Stimulated activated CD4-positive, alpha-beta T cell treated with anti-CD3 and anti-CD28 coated beads, Interleukin-1b, Interleukin-23, amount 100 ng/mL, for 4 hours (primary cell): ENCODE measurements at regions not wholly inside any gene's neighbourhood (a gene's known extent, or its start where the extent isn't known, plus 50 kb on each side); places are given as distances from the start of the nearest gene placed in this dataset.

ENCODE experiments used
- DNase-seq, 2 donors: peaks; one replicate each; pipeline ENCODE4 v3.0.0-alpha.2; 2020; ENCODE audit warnings: low read depth in 2 of 2

DNA sequence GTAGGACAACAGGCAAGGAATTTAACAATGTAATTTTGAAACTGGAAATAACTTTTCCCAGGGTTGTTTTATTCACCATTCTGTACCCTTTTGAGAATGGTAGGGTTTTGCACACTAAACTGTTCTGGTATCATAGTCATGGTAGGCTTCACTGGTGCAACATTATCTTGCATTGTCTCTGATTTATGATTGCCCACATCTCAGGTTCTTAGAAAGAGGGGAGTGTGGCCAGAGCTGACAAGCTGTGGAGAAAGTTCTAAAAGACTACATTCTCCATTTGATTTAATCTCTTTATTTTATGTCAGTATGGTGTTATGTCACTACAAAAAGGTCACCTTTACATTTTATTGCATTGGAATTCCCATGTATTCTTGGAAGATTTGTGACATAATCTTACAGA, 447.3 kb downstream of the GRIA2 start:
- DNase-seq: no peak

DNA sequence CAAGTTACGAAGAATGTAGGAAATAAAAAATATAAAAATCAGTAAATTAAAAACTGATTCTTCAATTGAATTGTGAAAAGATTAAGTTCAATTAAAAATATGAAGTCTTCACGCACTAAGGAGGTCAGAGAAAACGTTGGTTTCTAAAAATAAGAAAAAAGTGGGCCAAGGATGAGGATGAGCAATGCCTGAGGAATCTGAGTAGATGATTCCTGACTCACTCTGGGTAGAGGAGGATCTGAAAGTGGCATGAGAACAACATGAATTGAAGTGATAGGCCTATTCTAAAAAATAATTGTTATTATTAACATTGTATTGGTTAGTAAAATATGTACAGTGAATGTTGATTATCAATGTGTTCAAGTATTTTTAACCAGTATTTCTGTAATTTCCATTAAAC, 444.2 kb downstream of the GRIA2 start:
- no peak for DNase-seq

DNA sequence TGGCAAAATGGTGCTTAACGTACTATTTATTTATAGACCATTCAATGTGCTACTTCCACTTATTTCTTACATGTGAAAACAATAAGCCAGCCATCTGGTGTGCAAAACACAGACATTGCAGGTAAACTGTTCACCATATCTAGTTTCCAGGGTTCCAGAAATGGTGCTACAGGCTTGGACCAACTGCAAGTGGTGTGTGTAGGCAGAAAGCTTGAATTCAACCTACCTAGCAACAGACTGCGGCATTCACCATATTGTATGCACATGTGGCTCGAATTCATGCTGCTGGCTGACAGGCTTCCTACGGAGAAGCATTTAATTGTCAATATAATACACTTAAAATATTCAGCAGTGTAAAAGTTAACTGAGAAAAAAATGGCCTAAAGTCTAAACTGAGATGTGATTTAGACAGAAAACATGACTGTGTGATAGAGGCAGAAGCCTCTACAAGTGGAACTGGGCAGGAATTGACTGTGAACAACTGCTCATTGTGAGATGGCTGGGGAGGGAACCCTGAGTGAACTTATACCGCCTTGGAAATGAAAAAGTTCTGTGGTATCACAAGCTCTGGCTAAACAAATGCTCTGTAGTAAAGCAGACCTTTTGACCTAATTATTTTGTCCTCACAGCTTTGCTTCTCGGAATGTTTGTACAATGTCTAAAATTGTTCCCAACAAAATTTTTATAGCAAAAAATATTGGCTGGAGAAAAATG, 434.7 kb downstream of the GRIA2 start:
- no peak for DNase-seq

DNA sequence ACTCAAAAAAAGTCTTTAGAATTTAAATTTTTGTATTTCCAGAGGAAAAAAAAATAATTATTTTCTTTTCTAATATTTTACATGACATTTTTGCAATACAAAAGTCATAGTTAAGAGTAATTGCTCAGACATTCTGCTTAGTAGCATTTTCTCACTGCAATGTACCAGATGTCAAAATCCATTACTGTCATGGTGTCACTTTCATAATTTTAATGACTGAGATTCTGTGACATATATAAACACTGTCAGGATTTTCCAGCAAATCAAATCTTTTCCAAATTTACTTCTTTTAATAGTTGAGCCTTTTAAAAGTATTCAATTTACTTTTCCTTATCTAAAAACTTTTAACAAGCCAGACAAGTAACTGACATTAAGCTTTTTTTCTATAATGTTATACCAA, 422.7 kb downstream of the GRIA2 start:
- no peak for DNase-seq

DNA sequence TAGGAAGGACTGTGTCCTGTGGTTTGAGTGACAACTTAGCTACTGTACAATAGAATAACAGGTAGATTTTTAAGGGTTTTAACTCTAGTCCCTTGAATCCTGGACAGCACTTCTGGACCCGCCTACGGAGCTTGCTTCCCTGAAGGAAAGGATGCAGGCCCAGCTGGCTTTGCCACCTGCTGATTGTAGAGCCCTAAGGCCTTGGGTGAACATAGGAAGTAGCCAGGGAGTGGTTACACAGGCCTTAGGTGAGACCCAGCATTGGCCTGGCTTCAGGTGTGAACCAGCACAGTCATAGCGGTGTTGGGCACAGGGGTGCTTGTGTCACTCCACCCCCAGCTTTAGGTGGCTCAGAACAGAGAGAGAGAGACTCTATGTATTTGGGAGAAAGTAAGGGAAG, 413.5 kb downstream of the GRIA2 start:
- no peak for DNase-seq

DNA sequence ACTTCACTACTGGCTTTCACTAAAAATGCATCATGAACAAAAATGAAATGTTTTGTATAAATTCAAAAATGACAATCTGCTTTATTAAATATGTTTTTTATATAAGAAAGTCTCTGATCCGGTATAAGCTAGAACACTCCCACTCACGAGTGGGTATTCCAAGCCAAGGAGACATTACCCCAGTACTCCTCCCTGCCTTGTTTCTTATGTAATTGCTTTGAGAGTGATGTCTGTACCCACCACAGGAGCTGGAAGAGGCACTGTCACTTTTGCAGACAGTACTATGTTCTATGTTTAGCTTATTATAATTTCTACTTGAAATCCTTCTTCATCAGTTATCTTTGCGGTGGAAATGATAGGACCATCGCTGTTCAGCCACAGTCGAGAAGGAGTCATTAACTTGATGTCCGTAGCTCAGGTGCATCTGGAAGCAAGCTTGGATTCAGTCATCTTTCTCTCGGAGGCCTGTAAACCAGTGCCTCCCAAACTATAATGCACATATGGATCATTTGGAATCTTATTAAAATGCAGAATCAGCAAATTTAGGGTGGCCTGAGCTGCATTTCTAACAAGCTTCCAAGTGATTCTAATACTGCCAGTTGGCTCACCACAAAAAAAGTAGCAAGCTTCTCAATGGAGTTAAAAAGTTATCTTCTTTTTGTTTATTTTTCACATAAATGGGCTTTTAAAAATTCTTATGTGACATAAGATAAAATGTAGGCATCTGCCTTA, 396.4 kb downstream of the GRIA2 start:
- no peak for DNase-seq

DNA sequence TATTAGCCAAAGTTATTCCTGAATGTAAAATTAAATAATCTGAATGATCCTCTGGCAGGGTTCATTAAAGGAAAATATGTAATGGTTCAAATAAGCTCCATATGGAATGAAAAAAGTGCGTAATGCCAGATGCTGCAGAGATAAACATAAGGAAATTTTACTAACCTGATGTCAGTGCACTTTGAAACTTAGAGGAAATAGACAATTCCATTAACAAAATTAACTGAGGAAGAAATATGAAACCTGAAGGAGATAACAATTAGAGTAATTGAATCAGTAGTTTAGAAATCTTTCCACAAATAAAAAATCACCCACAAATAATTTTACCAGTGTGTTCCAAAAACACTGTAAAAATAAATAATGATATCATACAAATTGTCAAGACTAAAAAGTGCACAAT, 387.5 kb downstream of the GRIA2 start:
- no peak for DNase-seq

DNA sequence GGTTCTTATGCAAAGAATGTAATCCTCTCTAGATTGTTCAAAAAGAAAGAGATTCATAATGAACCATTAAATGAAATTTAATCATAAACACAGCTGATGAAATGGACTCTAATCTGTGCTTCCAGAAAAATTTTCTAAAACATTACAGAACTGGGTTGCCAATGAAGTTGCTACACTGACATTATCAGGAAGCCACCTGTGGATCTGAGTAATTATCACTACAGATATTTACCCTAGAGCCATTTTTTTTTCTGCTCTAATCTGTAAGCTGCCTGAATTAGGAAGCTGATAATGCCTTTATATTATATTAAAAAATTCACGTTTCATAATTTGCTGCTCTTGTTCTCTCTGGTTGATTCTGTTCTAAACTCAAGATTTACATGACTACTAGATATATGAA, 380.1 kb downstream of the GRIA2 start:
- DNase-seq: no peak

DNA sequence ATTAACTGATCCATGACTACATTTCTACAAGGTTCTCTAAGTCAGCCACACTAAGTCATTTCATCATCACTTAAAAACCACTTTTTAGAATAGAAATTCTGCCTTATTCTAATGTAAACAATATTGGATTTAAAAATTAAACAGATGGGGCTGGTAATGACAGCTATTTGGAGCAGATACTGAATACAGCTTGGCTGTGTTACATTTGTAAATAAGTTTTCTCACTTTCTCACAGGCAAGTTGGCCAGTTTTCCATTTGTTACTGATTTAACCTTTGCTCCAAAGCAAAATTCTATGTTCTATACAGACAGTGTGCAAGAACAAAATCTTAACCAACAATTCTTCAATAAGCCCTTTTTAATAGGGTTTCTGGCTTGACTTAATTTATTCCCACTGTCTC, 370.7 kb downstream of the GRIA2 start:
- DNase-seq: no peak

DNA sequence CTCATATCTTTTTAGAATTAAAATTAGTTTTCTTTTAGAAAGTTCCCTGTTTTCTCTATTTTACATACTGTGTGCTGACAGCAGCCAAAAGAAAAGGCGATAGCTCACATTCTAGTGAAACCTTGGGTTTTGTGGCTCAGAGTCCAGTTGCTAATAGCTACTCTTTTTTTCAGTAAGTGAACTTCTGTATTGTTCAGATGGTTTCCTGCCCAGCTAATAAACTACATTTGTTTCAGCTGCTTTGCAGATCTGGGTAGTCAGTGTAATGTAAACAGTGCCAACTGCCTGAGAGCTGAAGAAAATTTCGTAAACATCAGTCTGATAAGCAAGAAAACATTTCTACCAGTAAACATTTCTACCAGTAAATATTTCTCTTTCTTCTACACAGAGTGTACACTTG, 370.2 kb downstream of the GRIA2 start:
- no peak for DNase-seq

DNA sequence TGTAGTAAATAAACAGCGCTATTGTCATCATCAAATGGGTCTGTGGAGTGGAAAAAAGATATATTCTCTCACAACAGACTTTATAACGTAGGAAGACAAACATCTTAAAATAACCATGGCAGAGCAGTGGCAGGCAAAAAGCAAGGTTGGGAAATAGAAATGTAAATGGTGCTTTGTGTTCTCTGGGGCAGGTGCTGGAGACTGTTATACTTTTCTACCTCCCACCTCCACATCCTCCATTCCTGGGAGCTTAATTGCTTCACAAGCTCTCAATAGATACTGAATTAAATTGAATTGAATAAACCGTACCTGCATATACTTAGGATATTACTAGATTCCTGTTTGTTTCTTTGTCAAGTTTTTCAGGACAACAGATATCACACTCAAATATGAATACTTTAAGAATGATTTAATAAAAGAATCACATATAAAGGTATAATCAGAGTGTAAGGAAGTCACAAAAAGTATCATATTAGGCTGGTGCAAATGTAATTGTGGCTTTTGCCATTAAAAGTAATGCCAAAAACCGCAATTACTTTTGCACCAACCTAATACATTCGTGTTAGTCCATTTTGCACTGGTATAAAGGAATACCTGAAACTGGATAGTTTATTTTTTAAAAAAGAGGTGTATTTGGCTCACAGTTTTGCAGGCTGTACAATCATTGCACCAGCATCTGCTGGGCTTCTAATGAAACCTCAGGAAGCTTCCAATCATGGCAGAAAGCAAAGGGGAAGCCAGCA, 367.3 kb downstream of the GRIA2 start:
- no peak for DNase-seq

DNA sequence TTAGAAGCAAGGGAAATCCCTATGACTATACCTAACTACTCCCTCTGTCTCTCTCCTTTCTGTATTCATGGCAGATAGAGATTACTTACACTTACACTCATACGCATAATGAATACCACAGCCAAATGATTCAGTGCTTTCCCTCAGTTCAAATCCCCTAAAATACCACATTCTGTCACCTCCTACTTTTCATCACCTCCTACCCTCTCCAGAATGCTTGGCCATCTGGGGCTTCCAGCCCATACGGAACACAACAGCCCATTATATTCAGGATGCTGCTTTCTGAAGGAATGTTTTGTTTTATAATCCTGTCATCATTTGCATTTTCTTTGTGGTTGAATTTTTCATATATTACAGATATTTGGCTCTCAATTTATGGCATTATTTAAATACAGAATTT, 361.6 kb downstream of the GRIA2 start:
- no peak for DNase-seq

DNA sequence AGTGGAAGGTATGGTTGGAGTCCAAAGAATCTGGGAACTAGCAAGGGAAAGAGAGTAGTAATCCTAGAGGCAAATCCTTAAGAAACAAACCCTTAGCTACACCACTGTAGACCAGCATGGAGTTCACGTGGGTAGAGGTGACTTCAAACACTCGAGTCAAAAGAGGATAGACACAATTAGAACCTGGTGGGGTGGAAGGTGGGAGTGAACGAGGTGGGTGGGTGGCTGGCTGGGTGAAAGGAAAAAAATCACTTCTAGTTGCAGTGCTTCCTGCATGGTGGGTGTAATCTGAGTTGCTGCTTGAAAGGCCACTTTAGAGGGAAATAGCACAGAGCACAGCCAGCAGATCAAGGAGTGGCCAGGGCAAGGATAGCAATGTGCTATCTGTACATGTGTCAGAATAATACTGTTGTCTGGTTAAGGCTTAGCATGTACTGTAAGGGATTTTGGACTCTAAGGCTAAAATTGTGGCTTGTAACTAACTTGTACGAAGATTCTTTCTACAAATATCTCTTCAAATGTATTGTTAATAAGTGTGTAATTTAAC, 356.2 kb downstream of the GRIA2 start:
- no peak for DNase-seq

DNA sequence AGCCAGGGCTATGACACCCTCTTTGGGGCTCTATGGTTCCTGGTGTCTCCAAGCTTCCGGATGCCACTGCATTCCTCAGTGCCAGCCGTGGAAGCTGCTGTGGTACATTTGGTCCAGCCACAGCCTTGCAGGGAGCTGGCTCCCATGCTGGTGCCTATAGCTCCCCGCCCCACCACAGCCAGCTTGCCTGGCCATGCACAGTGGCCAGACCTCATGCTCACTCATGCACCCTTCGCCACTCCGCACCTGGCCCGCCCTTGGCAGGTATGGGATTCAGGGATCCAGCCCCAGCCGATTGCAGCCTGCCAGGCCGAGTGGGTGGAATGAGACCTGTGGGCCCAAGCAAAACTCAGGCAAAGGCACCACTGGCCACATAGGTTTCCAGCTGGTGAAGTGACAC, 354.8 kb downstream of the GRIA2 start:
- no peak for DNase-seq

DNA sequence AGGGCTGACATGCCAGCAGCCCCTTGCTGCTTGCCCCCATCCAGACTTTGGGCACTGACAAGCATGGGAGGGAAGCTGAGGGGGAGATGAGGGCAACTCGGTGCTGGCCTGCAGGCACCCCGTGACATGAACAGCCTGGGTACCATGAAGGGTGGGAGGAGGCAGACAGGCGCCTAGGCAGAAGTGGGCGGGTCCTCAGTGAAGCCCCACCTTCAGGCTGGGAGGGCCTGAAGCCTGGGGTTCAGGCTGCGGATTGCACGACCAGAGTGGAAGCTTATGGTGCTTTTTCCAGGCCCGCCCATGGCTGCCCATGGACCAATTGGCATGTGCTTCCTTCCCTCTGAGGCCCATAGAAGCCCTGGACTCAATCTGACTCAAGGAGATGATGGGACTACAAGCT, 354.1 kb downstream of the GRIA2 start:
- no peak for DNase-seq

DNA sequence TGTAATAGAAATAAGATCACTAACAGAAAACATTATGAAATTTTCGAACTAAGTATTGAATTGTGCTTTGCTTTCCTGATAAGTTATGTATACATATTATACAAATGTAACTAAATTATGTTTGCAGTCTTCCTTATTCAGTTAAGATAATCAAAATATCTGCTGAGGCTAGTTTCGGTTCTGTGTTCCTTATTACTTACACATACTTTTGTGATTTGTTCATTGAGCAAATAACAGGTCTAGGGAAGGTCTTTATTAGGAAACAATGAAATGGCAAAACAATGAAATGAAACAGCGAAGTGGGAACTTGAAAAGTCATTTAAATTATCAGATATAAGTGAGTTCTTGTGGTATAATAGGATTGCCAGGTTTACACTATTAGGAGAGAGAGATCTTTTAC, 352.4 kb downstream of the GRIA2 start:
- no peak for DNase-seq

DNA sequence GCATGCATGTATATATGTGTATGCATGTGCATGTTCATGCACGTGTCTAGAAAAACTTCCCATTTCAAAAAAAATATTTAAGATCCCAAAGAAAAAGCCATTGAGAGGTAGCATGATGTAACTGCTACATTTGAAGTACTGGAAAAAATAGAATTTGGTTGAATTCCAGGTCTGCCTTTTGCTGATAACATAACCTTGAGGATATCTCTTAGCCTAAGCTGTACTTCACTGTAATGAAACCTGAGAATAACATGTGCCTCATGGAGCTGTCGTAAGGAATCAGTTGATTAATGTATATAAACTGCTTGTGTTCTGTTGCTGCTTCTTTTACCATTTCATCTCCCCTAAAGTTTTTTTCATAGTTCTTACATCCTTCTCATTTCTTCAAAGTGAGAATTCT, 351.8 kb downstream of the GRIA2 start:
- no peak for DNase-seq

DNA sequence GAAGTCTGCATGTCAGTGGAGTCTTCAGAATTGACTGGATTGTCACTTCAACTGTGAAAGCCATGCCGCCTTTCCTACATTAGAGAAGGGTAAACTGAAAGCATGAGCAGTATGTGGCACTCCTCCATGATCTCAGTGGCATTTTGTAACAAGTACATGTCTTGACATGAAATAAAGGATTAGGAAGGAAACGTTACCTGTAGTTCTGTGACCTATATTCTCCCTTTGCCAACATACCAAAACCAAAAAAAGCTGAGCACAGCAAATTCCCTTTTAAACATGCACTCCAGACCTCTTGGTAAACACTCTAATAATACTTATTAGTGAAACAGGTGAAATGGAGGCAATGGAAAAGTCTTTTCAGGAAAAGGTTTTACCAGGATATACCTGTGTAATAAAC, 344.2 kb downstream of the GRIA2 start:
- DNase-seq: no peak

DNA sequence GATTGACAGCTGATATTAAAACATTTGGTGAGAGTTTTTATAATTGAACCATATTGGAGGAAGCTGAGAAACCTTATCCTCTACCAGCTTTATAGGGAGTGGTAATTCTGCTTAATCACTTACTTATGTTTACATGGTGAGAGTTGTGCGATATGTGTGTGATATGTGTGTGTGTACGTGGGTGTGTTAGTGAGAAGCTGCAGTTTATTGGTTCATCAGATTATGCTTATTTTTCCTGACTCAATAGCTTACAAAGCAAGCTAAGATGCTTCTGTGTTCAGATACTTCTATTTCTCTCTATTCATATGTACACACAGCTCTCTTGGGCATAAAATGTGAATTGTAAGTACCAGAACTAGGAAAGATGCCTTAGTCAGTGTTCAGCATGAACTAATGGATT, 343.7 kb downstream of the GRIA2 start:
- no peak for DNase-seq

DNA sequence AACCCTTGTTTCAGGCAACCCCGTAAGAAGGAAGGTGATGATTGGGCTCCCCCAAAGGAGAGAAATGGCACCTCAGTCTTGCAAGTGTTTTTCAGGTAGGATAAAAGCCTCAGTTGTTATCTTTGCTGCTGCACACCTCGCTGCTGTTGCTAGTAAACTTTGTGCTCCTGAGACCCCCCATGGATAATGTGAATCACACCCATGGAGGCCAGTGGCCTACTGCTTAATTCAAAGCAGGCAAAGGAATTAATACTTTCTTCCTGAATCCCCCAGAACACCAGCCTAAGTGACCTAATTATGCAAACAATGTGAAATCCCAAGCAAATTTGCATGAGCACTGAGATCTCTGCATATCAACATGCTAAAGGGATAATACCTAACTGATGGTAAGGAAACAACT, 337.5 kb downstream of the GRIA2 start:
- no peak for DNase-seq

DNA sequence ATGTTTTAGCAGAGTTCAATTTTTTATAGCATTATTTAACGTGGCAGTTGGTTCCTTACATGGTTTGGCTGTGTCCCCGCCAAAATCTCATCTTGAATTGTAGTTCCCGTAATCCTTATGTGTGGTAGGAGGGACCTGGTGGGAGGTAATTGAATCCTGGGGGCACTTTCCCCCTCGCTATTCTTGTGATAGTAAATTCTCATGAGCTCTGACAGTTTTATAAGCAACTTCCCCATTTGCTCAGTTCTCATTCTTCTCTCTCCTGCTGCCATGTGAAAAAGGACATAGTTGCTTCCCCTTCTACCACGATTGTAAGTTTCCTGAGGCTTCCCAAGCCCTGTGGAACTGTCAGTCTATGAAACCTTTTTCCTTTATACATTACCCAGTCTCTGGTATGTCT, 329.5 kb downstream of the GRIA2 start:
- DNase-seq: no peak

DNA sequence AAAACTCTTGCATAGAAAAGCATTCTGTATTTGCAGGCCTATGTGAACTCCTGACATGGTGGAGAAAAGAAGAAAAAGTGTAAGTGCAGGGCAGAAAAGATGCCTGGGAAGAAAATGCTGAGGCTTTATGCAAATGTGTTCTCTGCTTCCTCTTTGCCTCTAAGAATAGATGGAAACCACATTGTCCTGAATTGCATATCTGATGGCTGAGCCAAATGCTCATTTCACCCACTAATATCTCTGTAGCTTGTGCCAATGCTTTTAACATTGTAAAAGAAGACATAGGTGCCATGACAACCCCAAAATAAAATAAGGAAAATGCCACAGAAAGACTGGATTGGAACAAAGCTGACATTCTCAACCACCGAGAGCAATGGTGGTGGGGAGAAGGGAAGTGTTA, 307.4 kb downstream of the GRIA2 start:
- DNase-seq: no peak

DNA sequence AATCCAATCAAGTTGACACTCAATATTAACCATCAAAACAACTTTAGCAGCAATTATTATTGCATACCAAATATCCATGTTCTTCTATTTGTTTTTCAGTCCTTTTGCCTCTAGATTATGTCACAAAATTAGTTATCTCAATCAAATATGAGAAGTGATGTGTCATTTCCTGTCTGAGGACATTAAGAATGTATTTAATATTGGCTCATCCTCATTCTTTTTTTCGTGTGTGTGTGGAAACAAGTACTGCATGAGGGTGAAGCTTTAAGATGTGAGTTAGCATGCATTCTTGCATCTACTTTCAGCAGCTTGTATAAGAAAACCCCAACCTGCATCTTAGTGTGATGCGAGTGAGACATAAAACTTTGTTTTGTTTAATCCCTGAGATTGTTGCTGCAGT, 301.4 kb downstream of the GRIA2 start:
- DNase-seq: no peak
